HG02763 (cell line): ENCODE measurements at regions not wholly inside any gene's neighbourhood (a gene's known extent, or its start where the extent isn't known, plus 50 kb on each side); places are given as distances from the start of the nearest gene placed in this dataset.
"Not testable (repeated sequence)": the region's sequence is repeated elsewhere in the genome, so short reads cannot be mapped to it uniquely, and the experiment has no call there.

Source experiments
- ATAC-seq: cut with Tn5 transposase; IDR thresholded peaks from one replicate; pipeline ENCODE4 v1.9.1; 2021; ENCODE audit warnings: mild to moderate bottlenecking, moderate library complexity; ENCODE audit not compliant: unreplicated experiment

DNA sequence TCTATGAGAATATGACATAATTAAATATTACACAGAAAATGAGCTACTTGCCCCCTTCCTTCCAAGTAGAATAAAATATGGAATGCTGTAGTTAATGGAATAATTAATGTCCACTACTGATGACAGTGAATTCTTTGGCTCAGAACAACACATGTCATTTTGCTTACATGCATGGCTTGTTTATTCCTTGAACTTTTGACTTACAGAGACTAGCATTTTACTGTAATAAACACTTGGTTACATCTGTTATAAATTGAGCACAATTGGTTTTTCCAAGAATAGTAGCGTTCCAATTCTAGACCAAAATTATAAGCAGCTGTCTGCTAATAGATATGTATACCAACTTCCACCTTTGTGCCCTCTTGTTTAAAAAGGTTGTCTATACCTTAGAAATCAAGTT, 286.7 kb downstream of the OTUD1 start:
- no peak for ATAC-seq

DNA sequence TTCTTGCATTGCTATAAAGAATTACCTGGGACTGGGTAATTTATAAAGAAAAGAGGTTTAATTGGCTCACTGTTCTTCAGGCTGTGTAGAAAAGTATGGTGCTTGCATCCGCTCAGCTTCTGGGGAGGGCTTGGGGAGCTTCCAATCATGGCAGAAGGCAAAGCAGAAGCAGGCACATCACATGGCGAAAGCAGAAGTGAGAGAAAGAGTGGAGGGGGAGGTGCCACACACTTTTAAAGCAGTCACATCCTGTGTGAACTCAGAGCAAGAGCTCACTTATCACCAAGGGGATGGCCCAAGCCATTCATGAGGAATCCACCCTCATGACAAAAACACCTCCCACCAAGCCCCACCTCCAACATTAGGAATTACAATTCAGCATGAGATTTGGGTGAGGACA, 303.5 kb downstream of the OTUD1 start:
- ATAC-seq, result peak; percentile 96

DNA sequence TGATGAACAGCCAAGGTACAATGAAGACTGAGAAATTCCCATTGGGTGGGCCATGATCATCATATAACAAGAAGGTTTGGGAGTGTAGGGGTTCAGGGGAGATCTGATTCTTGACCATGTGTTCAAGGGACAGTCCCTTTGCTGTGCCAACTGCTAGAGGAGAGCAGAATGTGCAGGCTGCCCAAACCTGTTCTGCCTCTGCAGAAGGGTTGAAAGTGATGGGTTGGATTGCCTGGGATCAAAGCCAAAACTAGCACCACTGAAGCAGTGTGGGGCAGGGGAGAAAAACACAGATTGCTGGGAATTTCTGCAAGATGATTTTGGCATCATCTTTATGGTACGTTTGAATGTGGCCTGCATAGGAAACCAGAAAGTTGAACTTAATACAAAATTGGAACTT, 303.9 kb downstream of the OTUD1 start:
- peak; percentile 14 for ATAC-seq

DNA sequence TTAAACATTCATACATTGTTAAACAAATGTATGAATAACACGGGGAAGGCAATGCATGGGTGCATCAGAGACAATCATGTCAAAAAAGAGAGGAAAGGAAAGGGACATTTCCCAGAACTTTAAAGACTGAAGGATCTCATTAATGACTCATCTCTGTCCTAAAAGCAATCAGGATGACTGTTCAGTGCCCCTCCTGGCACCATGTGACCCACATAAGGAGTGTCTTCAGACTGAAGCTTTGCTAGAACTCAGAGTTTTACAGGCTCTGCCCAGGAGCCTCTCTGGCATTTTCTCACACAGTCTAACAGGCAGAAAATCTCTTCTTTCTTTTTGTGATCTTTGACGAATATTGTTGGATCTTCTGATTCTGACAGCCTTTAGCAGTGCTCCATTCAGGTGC, 315.3 kb downstream of the OTUD1 start:
- no peak for ATAC-seq

DNA sequence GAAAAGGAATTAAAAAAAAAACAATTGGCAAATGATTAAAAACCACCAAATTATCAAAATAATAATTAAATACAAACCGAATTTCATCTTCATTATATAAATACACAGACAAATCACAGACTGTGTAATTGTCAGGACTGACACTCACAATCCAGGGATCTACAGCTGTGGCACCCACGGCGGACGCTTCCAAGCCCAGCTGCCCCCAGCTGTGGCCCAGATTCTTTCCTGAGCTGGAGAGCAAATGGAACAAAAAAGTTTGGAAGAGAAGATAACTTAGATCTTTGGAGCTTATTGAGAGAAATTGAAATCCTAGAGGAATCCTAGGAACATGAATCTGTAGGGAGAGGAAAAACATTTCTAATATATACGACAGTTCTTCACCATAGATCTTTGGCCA, 316.1 kb downstream of the OTUD1 start:
- no peak for ATAC-seq

DNA sequence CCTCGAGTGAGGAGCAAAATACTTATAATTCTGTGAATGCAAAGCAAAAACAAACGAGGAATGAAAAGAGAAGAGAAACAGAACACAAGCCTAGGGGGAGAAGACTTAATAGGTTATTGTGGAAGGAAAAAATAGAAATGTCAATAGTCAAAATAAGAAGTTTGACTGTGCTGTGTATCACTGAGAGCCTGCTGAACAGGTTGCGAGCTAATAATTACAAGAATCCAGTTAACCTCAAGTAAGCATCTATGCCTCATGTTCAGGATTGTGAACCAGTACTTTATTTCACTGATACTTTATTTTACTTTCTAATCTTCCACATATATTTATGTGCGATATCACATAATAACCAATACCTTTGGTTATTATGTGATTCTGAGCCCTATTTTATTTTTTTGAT, 316.7 kb downstream of the OTUD1 start:
- ATAC-seq, result no peak

DNA sequence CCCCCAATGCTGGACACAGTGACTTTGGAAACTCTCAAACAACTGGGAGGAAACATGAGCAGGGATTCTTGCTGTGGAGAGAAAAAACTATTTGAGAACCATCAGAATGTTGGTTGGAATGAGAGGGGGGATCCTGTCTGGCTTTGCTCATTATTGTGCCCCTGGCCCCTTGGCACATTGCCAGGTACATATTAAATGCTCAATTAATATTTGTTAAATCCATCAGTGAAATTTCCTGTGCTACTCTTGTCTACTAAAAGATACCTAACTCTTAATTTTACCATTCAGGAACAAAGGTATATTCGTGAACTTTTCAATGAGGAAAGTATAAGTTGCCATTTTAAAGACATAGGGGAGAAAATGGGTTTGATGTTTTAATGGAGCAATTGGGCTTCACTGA, 329.4 kb downstream of the OTUD1 start:
- no peak for ATAC-seq

DNA sequence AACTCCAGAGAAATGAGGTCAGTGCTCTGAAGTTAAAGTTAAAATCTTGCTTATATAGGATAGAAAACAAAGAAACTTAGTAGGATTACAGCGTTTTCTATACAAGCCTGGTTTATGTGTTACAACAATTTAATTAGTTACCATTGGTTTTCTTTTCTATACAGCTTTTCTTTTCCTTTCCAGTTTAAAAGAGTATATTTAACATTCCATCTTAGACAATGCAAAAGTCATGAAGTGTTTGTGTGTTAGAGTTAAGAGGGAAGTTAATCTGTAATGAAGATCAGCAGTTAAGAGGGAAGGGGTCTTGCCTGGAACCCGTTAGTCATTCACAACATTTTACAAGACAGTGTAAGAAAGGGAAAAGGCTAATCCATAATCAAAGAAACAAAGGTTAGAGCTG, 338.3 kb downstream of the OTUD1 start:
- ATAC-seq, result no peak

DNA sequence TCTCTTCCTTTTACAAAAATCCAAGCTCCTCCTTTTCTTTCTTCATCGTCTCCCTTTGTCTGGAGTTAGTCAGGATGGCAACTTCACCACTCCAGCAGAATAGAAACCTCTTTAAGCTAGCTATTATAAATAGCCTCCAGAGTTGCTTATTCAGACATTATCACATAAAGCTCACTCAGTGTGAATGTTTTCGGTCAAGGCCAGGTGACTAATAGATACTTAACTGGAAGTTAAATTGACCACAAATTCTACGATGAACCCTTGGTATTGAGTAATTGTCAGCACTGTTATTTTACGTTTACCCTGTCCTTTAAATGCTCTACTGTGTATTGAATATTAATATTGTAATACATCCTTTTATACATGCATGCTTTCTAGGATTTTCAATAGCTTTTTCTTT, 340.4 kb downstream of the OTUD1 start:
- no peak for ATAC-seq

DNA sequence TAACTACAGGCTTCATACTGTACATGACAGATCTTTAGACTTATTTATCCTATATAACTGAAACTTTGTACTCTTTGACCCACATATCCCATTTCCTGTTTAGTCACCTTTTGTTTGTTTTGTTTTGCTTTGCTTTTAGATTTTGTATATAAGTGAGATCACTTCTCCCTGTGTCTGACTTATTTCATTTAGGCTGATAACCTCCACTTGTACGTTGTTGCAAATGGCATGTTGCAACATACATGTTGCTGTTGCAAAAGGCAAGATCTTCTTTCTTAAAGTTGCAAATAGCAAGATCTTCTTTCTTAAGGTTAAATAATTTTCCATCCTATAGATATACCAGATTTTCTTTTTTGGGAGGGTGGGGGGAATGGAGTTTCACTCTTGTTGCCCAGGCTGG, 341.5 kb downstream of the OTUD1 start:
- no peak for ATAC-seq

DNA sequence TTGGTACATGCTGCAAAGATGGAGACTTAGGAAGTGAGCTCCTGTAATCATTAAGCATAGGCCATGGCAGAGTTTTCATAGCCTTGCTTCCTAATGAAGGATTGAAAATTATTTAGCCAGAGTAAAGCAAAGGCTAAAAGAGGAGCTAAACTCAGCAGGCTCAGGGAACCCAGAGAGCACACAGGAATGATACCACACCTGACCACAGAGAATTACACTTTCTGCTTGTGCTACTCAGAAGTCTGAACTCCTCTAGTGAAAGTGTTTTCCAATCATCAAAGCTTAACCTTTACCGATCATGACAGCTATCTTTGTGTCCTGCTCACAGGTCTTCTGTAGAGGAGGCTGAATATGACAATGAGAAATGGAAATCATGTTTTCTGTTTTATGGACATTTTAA, 347.7 kb downstream of the OTUD1 start:
- ATAC-seq, result no peak

DNA sequence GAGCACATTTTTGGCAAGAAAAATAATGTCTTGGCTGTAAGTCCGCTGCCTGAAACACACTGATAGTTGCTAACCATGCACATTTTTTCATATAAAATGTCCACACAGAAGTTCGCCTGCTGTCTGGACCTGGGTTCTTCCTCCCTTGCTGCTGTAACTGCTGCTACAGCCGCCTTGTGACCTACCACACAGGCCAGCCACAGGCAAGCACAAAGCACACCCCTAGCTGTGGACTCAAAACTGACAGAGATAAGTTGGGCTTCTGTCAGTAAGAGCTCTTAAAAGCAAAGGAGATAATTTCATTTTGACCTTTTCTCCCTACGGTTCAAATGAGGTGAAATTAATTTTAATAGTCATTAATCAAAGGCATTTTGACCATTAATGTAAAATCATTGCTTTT, 354.7 kb downstream of the OTUD1 start:
- no peak for ATAC-seq

DNA sequence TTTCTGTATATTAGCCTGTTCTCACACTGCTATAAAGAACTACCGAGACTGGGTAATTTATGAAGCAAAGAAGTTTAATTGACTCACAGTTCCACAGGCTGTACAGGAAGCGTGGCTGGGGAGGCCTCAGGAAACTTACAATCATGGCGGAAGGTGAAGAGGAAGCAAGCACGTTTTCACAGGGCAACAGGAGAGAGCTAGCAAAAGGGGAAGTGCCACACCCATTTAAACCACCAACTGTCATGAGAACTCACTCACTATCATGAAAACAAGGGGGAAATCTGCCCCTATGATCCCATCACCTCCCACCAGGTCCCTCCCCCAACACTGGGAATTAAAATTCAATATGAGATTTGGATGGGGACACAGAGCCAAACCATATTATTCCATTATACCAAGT, 358.6 kb downstream of the OTUD1 start:
- not testable (repeated sequence) for ATAC-seq

DNA sequence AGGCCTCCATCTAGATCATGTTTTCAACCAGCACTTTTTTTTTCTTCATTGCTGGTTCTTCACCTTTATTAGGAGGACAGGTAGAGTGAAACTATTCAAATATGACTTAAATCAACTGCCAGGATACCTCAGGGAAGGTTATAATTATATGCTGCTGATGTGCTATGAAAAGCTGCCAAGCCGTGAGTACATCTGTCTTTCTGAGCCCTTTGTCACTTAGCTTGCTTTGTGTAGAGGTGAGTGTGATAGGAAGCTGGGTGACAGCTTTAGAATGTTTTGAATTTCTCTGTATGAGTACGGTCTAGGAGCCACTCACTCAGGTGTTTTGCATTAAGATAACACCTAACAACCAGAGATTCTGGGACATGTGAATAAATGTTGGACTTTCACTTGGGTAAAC, 365.2 kb downstream of the OTUD1 start:
- ATAC-seq, result no peak

DNA sequence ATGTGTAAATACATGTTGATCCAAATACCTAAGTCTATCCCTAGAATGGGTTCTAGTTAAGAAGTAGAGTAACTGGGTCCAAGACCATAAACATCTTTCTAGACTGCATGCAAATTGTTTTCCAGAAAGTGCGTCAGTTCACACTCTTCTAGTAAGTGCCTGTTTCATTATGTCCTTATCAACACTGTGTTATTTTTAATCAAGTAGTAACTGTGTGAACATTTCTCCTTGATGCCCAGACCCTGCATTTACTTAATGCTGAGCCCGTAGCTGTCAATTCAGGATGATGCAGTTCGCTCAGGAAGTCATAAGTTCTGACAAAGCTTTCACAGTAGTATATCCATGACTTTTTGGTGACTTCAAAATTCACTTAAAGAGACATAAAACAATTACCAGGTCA, 374.8 kb downstream of the OTUD1 start:
- ATAC-seq, result no peak

DNA sequence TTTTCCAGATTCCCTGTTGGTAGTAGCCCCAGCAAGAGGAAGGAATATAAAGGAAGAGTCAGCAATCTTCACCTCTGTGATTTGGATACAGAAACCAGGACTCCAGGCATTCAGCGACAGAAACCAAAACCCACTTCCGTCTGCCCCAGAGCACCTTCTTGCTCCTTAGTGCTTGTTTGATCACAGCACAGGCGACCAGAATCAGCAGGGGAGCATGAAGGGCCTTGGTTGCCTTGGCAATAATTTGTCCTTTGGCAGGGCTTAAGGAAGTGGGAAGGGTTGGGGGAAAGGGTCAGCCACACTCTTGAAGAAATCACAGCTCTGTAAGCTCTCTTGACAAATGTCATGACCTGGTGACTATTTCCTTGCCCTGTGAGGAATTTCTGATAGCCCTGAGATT, 379.6 kb downstream of the OTUD1 start:
- no peak for ATAC-seq

DNA sequence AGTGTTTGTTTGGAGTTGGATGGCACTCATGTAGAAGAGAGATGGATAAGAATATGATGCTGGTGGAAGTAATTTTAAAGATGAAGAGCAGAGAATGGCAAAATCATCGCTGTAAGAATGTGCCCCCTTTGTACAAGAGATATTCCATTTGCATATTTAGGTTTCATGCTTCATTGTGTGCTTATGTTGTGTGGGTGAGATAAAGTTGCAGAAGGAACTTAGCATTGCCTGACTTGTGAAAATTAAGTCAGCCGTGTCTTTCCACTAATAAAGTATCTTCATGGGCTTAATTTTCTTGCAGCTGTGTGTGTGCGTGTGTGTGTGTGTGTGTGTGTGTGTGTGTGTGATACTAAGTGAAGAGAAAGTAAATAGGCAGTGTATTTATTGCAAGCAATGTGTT, 381.9 kb downstream of the OTUD1 start:
- no peak for ATAC-seq

DNA sequence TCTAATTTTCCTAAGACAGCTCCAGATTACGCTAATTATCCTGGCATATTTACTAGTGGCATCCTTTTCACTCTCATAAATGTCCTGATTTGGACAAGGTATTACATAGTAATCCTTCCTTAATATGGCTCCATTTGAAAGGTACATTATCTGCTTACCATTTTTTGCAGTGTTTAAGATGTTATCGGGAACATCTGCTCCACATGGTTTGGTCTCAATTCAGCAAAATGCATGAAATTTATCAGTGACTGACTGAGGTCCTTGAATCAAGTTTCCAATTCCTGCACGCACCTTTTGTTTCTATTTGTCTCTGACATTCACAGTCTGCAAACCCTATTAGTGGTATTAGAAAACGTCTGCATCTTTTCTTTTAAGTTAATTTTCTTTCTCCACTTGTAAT, 384.1 kb upstream of the KIAA1217 start:
- ATAC-seq, result no peak

DNA sequence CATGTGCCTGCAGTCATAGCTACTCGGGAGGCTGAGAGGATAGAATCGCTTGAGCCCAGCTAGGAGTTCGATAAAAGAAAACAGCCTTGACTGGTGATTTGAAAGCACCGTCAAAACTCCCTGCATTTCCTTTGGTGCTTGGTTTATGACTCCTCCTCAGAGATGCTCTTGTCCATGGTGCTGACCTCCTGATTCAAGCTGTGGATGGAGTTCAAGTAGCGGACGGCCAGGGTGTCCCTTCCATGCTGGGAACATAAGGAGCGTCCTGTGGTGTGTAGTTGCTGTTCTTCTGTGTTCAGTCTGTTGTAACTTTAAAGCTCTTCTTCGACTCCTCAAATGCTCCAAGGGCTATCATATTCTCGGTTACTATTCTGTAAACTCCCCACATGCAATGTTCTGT, 382.5 kb upstream of the KIAA1217 start:
- no peak for ATAC-seq

DNA sequence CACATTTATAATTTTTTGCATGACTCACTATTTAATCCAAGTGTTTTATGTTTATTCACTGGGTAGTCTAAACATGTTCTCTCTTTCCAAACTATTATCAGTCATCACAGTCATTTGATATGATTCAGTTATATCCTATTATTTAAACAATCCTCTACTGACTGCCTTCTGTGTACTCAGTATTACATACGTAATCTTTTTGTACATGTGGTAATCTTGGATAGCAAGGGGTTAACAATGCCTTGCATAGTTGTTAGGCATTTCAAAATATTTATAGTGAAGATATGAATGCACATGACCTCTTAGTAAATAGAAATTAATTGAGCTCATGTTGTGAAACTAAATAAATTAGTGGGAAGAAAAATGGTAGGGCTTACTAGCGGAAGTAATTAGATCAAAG, 379.4 kb upstream of the KIAA1217 start:
- no peak for ATAC-seq

DNA sequence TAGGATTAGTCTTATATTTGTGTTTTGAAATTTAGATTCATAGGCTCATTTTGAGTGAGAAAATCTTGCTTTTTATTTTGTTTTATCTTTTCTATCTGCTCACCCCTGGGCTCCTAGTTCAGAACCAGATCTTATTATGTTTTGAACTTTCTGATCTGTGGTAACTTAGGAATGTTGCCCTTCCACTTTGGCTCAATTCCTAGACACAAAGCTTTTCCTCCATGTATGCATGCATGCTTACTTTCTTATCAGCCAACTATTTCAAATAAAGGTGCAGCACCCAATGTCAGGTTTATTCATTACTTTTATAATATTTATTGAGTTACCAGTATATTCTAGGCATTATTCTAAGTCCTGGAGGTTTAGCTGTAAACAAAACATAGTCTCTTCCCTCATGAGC, 374.8 kb upstream of the KIAA1217 start:
- ATAC-seq, result no peak

DNA sequence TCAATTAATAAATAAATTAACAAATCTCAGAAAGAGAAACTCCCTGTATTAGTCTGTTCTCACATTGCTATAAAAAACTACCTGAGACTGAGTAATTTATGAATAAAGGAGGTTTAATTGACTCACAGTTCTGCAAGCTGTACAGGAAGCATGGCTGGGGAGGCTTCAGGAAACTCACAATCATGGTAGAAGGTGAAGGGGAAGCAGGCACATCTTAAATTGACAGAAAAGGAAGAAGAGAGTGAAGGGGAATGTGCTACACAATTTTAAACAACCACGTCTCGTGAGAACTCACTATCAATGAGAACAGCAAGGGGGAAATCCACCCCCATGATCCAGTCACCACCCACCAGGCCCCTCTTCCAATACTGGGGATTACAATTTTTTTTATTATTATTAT, 358.3 kb upstream of the KIAA1217 start:
- ATAC-seq, result no peak

DNA sequence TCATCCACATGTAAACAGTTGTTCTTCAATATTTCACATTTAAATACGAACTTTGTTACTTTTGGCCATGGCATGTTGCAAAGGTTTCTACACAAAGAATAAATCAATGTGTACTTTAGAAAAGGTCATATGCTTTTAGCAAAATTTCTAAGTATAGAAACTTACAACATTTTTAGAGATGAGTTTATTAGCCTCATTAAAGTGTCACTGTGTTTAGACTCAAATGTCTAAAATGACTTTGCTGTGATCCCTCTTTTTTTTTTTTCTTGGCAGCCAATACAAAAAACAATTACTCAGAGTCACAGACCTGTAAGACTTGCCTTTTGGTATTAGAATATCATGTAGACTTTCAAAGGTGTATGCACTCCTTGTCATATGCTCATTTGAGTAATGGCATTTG, 349.3 kb upstream of the KIAA1217 start:
- no peak for ATAC-seq

DNA sequence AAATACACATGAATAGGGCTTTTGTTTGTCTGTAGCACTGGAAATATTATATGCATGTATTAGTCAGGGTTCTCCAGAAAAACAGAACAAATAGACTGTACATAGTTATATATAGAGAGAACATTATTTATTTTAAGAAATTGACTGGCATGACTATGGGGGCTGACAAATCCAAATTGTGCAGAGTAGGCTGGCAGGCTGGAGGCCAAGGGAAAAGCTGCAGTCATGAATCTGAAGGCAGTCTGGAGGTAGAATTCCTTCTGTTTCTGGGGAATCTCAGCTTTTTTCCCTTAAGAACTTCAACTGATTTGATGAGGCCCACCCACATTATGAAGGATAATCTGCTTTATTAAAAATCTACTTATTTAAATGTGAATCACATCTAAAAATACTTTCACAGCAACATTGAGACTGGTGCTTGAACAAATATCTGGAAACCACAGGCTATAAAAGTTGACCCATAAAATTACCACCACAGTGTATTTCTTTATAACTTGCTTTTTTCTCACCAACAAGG, 344.2 kb upstream of the KIAA1217 start:
- ATAC-seq, result no peak
